PC-3 (cell line): ENCODE measurements at regions not wholly inside any gene's neighbourhood (a gene's known extent, or its start where the extent isn't known, plus 50 kb on each side); places are given as distances from the start of the nearest gene placed in this dataset.

Experiments used
- ATAC-seq: fragments of 200-7000 bp; cut with Tn5 transposase; 2 replicates; pipeline ENCODE4 v1.9.1; 2020; ENCODE audit warnings: mild to moderate bottlenecking, moderate library complexity
- BruUV-seq: library from RNA; stranded (reverse); fragments of 400-500 nt; replicated peaks from 2 replicates; lab custom pipeline; 2021; lab: Mats Ljungman, UMichigan
- CTCF ChIA-PET: fragments of 300-600 bp; sonication (Branson Sonifier 250); formaldehyde crosslinking; loops from one replicate; lab custom pipeline; 2022; ENCODE audit warnings: antibody characterized with exemption; lab: Charles Lee
- POLR2A ChIA-PET: fragments of 300-600 bp; sonication (Branson Sonifier 250); formaldehyde crosslinking; loops from one replicate; lab custom pipeline; 2022; ENCODE audit warnings: antibody characterized with exemption; ENCODE audit not compliant: unreplicated experiment; lab: Charles Lee
- DNase-seq: peaks from one replicate; pipeline ENCODE4 v3.0.0-alpha.2; 2015
- H2AFZ ChIP-seq: fragments of 300-600 bp; sonication (generic); 2 replicates; pipeline ENCODE4 v1.6.0; 2016; ENCODE audit warnings: antibody characterized with exemption, low read length
- H3F3A ChIP-seq: fragments of 300-600 bp; sonication (generic); one replicate; pipeline ENCODE4 v1.6.0; 2017; ENCODE audit warnings: antibody characterized with exemption, low read length, control low read depth, mild to moderate bottlenecking; ENCODE audit not compliant: unreplicated experiment
- H3K27ac ChIP-seq: fragments of 300-600 bp; sonication (generic); 2 replicates; pipeline ENCODE4 v1.5.1; 2016; ENCODE audit warnings: mild to moderate bottlenecking, low read length
- H3K27me3 ChIP-seq: fragments of 300-600 bp; sonication (generic); 2 replicates; pipeline ENCODE4 v1.6.1; 2016; ENCODE audit warnings: low read length, mixed read lengths
- H3K36me3 ChIP-seq: fragments of 300-600 bp; sonication (generic); 2 replicates; pipeline ENCODE4 v1.6.1; 2016; ENCODE audit warnings: low read depth, mixed run types, low read length, mixed read lengths
- H3K4me1 ChIP-seq: fragments of 300-600 bp; sonication (generic); 2 replicates; pipeline ENCODE4 v1.5.1; 2016; ENCODE audit warnings: low read length; ENCODE audit not compliant: insufficient read depth
- H3K4me2 ChIP-seq: fragments of 300-600 bp; sonication (generic); 2 replicates; pipeline ENCODE4 v1.6.0; 2016; ENCODE audit warnings: low read length
- H3K4me3 ChIP-seq: fragments of 300-600 bp; sonication (generic); 2 replicates; pipeline ENCODE4 v1.5.1; 2016; ENCODE audit warnings: mild to moderate bottlenecking, low read length, mixed read lengths
- H3K79me2 ChIP-seq: fragments of 300-600 bp; sonication (generic); 2 replicates; pipeline ENCODE4 v1.6.1; 2017; ENCODE audit warnings: low read length, mixed read lengths
- H3K9ac ChIP-seq: fragments of 300-600 bp; sonication (generic); 2 replicates; pipeline ENCODE4 v1.6.0; 2016; ENCODE audit warnings: mild to moderate bottlenecking, low read length
- H3K9me2 ChIP-seq: fragments of 300-600 bp; sonication (generic); replicated peaks from 2 replicates; pipeline ENCODE4 v1.6.1; 2016; ENCODE audit warnings: mixed run types, low read length, mixed read lengths
- H3K9me3 ChIP-seq: fragments of 300-600 bp; sonication (generic); 2 replicates; pipeline ENCODE4 v1.6.1; 2016; ENCODE audit warnings: low read length, mixed read lengths
- H4K20me1 ChIP-seq: fragments of 300-600 bp; sonication (generic); 2 replicates; pipeline ENCODE4 v1.6.1; 2016; ENCODE audit warnings: low read length, mixed read lengths
- EZH2 ChIP-seq: fragments of 300-600 bp; sonication (generic); IDR thresholded peaks from one replicate; pipeline ENCODE4 v1.6.1; 2017; ENCODE audit warnings: antibody characterized with exemption, mild to moderate bottlenecking, low read length; ENCODE audit not compliant: unreplicated experiment
- EZH2phosphoT487 ChIP-seq: fragments of 300-600 bp; sonication (generic); IDR thresholded peaks from 2 replicates; pipeline ENCODE4 v1.6.1; 2018; ENCODE audit warnings: mild to moderate bottlenecking, antibody characterized with exemption, low read length, borderline replicate concordance
- intact Hi-C: fragments of 100-400 bp; cut with micrococcal nuclease; formaldehyde crosslinking; loops from 2 replicates; pipeline ENCODE4 v1.9.0; 2023
- TF ChIP-seq, protein P1 (sequence below): fragments of 300-600 bp; sonication (generic); conservative IDR thresholded peaks from 2 replicates; pipeline ENCODE4 v1.5.1; 2017; ENCODE audit warnings: antibody characterized with exemption, low read depth, mild to moderate bottlenecking, low read length

DNA sequence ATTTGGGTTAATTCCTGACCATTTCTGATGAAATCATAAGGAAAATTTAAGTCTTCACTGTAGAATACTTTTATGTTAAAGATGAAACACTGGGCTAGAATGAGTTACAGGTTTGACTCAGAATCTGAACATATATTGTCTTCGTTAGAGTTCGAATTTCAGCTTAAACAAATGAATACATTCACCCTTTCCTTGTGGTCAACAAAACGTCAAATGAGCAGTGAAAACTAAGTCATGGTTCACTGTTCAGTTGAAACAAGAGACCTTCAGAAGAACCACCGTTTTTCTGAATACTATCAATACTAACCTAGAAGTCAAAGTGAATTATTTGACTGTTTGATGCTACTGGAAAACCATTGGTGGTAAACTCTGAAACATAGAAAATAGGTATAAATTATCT lies 235.2 kb upstream of the ZWINT start:
- no peak; the same call in 1 of the 2 replicates for ATAC-seq
- Histone ChIP-seq H3F3A (no peaks in the 10 kb centered on the region), H3K27ac (no peak overlapping the region), H3K9ac (no peak overlapping the region), H3K36me3 (no peaks in the 10 kb centered on the region), H3K9me2 (no peaks in the 10 kb centered on the region), H3K4me1 (no peaks in the 10 kb centered on the region), H3K9me3 (0 out of 2 replicates have a peak, but pooled peaks cover 12% of the 10 kb centered on the region), H4K20me1 (no peaks in the 10 kb centered on the region), H3K4me2 (no peak overlapping the region), H2AFZ (no peak overlapping the region), H3K27me3 (no peaks in the 10 kb centered on the region), H3K79me2 (no peaks in the 10 kb centered on the region), H3K4me3 (no peak overlapping the region)
- no TSS peak for BruUV-seq
- CTCF ChIA-PET = no interaction called here
- intact Hi-C loops = no loop called here
- POLR2A ChIA-PET = no interaction called here
- TF ChIP-seq EZH2 (no peak), EZH2phosphoT487 (no peak)
- TF ChIP-seq, protein P1, sequence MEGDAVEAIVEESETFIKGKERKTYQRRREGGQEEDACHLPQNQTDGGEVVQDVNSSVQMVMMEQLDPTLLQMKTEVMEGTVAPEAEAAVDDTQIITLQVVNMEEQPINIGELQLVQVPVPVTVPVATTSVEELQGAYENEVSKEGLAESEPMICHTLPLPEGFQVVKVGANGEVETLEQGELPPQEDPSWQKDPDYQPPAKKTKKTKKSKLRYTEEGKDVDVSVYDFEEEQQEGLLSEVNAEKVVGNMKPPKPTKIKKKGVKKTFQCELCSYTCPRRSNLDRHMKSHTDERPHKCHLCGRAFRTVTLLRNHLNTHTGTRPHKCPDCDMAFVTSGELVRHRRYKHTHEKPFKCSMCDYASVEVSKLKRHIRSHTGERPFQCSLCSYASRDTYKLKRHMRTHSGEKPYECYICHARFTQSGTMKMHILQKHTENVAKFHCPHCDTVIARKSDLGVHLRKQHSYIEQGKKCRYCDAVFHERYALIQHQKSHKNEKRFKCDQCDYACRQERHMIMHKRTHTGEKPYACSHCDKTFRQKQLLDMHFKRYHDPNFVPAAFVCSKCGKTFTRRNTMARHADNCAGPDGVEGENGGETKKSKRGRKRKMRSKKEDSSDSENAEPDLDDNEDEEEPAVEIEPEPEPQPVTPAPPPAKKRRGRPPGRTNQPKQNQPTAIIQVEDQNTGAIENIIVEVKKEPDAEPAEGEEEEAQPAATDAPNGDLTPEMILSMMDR = no peak
- peak; percentile 37 for DNase-seq

DNA sequence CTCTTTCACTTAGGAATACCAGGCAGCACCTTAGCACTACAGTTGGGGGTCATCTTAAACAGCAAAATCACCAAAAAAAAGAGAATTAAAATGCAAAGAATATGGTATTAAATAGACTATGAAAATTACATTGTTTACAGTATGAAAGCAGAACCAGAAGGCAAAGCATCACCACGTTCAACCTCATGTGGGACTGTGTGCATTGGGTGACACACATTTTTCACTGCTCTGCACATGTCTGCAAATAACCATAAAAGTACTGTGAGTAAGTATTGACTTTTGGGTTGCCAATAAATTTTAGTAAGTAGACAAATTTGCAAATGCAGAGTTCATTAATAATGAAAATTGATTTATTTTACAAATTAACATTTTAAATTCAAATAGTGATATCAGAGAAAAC lies 232.1 kb upstream of the ZWINT start:
- H3K9me2 ChIP-seq = no peaks in the 10 kb centered on the region
- peak; percentile 97 for ATAC-seq
- H3K9me3 ChIP-seq = no peaks in the 10 kb centered on the region
- intact Hi-C loops = no loop called here
- no peaks in the 10 kb centered on the region for H4K20me1 ChIP-seq
- ChIA-PET CTCF (no interaction called here), POLR2A (no interaction called here)
- H3K79me2 ChIP-seq = no peaks in the 10 kb centered on the region
- H3K27ac ChIP-seq = no peak overlapping the region
- no peak overlapping the region for H3K4me2 ChIP-seq
- no TSS peak for BruUV-seq
- no peak for DNase-seq
- H3K9ac ChIP-seq = no peak overlapping the region
- H3K4me1 ChIP-seq = no peaks in the 10 kb centered on the region
- H3K4me3 ChIP-seq = no peak overlapping the region
- H2AFZ ChIP-seq = no peak overlapping the region
- TF ChIP-seq, protein P1 = no peak
- TF ChIP-seq EZH2 (no peak), EZH2phosphoT487 (no peak)
- H3K27me3 ChIP-seq = no peaks in the 10 kb centered on the region
- H3K36me3 ChIP-seq = no peaks in the 10 kb centered on the region
- no peaks in the 10 kb centered on the region for H3F3A ChIP-seq

DNA sequence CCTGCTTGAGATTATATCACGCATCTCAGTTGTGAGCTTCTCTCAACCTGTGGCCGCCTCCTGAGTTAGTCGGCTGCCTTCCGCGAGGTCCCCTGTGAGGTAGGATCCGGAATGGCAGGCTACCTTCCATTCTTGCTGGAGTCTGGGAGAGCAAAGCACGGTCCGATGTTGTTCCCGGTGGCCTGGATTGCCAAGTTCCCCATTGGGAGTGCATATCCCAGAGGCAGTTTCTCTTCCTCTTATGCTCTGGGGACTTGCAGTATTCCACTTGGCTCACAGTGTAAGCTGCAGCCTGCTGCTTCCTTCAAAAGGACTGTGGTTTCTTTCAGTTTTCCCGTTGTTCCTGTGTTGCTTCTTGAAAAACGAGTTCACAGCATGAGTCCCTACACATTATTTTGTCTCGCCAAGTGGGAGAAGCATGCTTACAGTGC lies 225.4 kb upstream of the ZWINT start:
- ATAC-seq (no peak), DNase-seq (no peak)
- Histone ChIP-seq H3K4me1 (no peaks in the 10 kb centered on the region), H3K9ac (no peak overlapping the region), H3K4me2 (no peak overlapping the region), H3K9me2 (no peaks in the 10 kb centered on the region), H3K4me3 (no peak overlapping the region), H3K27ac (no peak overlapping the region), H3F3A (no peaks in the 10 kb centered on the region), H3K9me3 (no peaks in the 10 kb centered on the region), H3K36me3 (no peaks in the 10 kb centered on the region), H4K20me1 (no peaks in the 10 kb centered on the region), H3K79me2 (no peaks in the 10 kb centered on the region), H2AFZ (no peak overlapping the region), H3K27me3 (no peaks in the 10 kb centered on the region)
- CTCF ChIA-PET = no interaction called here
- POLR2A ChIA-PET = no interaction called here
- TF ChIP-seq, protein P1 = no peak
- TF ChIP-seq EZH2phosphoT487 = no peak
- TF ChIP-seq EZH2 = no peak
- intact Hi-C loops = no loop called here
- no TSS peak for BruUV-seq
